HG03575 (cell line): ENCODE measurements at regions not wholly inside any gene's neighbourhood (a gene's known extent, or its start where the extent isn't known, plus 50 kb on each side); places are given as distances from the start of the nearest gene placed in this dataset.

Source experiments
- ATAC-seq: cut with Tn5 transposase; IDR thresholded peaks from one replicate; pipeline ENCODE4 v1.9.1; 2021; ENCODE audit not compliant: unreplicated experiment, insufficient number of reproducible peaks, low FRiP score; ENCODE audit errors: extremely low read depth

- no peak for ATAC-seq
Measured at GRCh38 chr13:99659866-99660554, 158.7 kb downstream of the TM9SF2 start.

GRCh38 chr13:99659226-99659625 lies 158.0 kb downstream of the TM9SF2 start:
- ATAC-seq = no peak

GRCh38 chr13:99658261-99658991 lies 157.2 kb downstream of the TM9SF2 start:
- ATAC-seq = no peak

GRCh38 chr13:99657848-99658260 lies 156.6 kb downstream of the TM9SF2 start:
- ATAC-seq = no peak

GRCh38 chr13:99656844-99657381 lies 155.6 kb downstream of the TM9SF2 start:
- no peak for ATAC-seq

- no peak for ATAC-seq
Measured at GRCh38 chr13:99656092-99656745, 154.9 kb downstream of the TM9SF2 start.

GRCh38 chr13:99655351-99656091 lies 154.2 kb downstream of the TM9SF2 start:
- ATAC-seq = no peak

GRCh38 chr13:99654076-99654475 lies 152.8 kb downstream of the TM9SF2 start:
- no peak for ATAC-seq

GRCh38 chr13:99653526-99653925 lies 152.3 kb downstream of the TM9SF2 start:
- no peak for ATAC-seq

- no peak for ATAC-seq
Measured at GRCh38 chr13:99652901-99653300, 151.6 kb downstream of the TM9SF2 start.

- ATAC-seq = no peak
Measured at GRCh38 chr13:99652141-99652540, 150.9 kb downstream of the TM9SF2 start.

- no peak for ATAC-seq
Measured at GRCh38 chr13:99651016-99651415, 149.7 kb downstream of the TM9SF2 start.

- no peak for ATAC-seq
Measured at GRCh38 chr13:99650410-99650809, 149.1 kb downstream of the TM9SF2 start.

GRCh38 chr13:99648927-99649326 lies 147.7 kb downstream of the TM9SF2 start:
- no peak for ATAC-seq

GRCh38 chr13:99648066-99648665 lies 146.9 kb downstream of the TM9SF2 start:
- ATAC-seq = no peak

GRCh38 chr13:99647596-99647985 lies 146.3 kb downstream of the TM9SF2 start:
- ATAC-seq = no peak

GRCh38 chr13:99646866-99647595 lies 145.8 kb downstream of the TM9SF2 start:
- ATAC-seq = no peak

- no peak for ATAC-seq
Measured at GRCh38 chr13:99642841-99643240, 141.6 kb downstream of the TM9SF2 start.
